ENCODE measurements at regions not wholly inside any gene's neighbourhood (a gene's known extent, or its start where the extent isn't known, plus 50 kb on each side); places are given as distances from the start of the nearest gene placed in this dataset.
A peak's percentile ranks its signal among the peaks of the same experiment; 100 is the strongest.

- Histone ChIP-seq H3K9ac (ENCODE audit: low read length) (no peak overlapping the region), H3K27me3 (ENCODE audit: low read length) (no peaks in the 10 kb centered on the region), H3K4me3 (ENCODE audit: low read length) (no peak overlapping the region), H3F3A (ENCODE audit: low read length, unreplicated experiment) (no peaks in the 10 kb centered on the region), H3K4me2 (ENCODE audit: low read length) (no peak overlapping the region), H3K9me3 (ENCODE audit: low read length) (no peaks in the 10 kb centered on the region), H3K27ac (ENCODE audit: low read length) (no peak overlapping the region), H4K20me1 (ENCODE audit: low read length) (no peaks in the 10 kb centered on the region), H3K9me2 (replicated peaks; ENCODE audit: low read length) (no peaks in the 10 kb centered on the region), H3K36me3 (ENCODE audit: low read depth, low read length) (no peaks in the 10 kb centered on the region), H3K4me1 (ENCODE audit: insufficient read depth, low read length) (peaks cover 22% of the 10 kb centered on the region), H3K79me2 (ENCODE audit: low read length) (no peaks in the 10 kb centered on the region), H2AFZ (ENCODE audit: low read length) (no peak overlapping the region)
- intact Hi-C loops (cut with micrococcal nuclease), result no loop called here
- ATAC-seq (no peak), DNase-seq (no peak)
- ChIA-PET POLR2A (ENCODE audit: unreplicated experiment) (no interaction called here), CTCF (no interaction called here)
- BruUV-seq (replicated peaks), result no TSS peak
- no peak for TF ChIP-seq EZH2 (IDR thresholded peaks at IDR 0.05; ENCODE audit: low read length, unreplicated experiment)
- no peak for TF ChIP-seq EZH2phosphoT487 (IDR thresholded peaks at IDR 0.05; ENCODE audit: borderline replicate concordance, low read length)
- no peak for TF ChIP-seq CTCF (conservative IDR thresholded peaks at IDR 0.05; ENCODE audit: low read depth, low read length)
Observed at GRCh38 chr18:3333721-3334386, 71.9 kb downstream of the MYL12B start.

GRCh38 chr18:3340015-3340681, 78.2 kb downstream of the MYL12B start:
- ChIA-PET CTCF (no interaction called here), POLR2A (ENCODE audit: unreplicated experiment) (no interaction called here)
- Histone ChIP-seq H3K4me3 (ENCODE audit: low read length) (no peak overlapping the region), H3K9ac (ENCODE audit: low read length) (peak overlapping the region; percentile 30; the same call in 1 of the 2 replicates), H3K4me1 (ENCODE audit: insufficient read depth, low read length) (peaks cover 8% of the 10 kb centered on the region), H3K9me2 (replicated peaks; ENCODE audit: low read length) (no peaks in the 10 kb centered on the region), H3K27me3 (ENCODE audit: low read length) (no peaks in the 10 kb centered on the region), H3K9me3 (ENCODE audit: low read length) (no peaks in the 10 kb centered on the region), H2AFZ (ENCODE audit: low read length) (0 out of 2 replicates have a peak overlapping the region, but pooled peaks have one; percentile 3), H3K79me2 (ENCODE audit: low read length) (no peaks in the 10 kb centered on the region), H3K36me3 (ENCODE audit: low read depth, low read length) (no peaks in the 10 kb centered on the region), H4K20me1 (ENCODE audit: low read length) (no peaks in the 10 kb centered on the region), H3F3A (ENCODE audit: low read length, unreplicated experiment) (no peaks in the 10 kb centered on the region), H3K4me2 (ENCODE audit: low read length) (no peak overlapping the region), H3K27ac (ENCODE audit: low read length) (peak overlapping the region; percentile 55)
- DNase-seq (peak; percentile 71), ATAC-seq (peak; percentile 72; the same call in 1 of the 2 replicates)
- intact Hi-C loops (cut with micrococcal nuclease), result no loop called here
- no TSS peak for BruUV-seq (replicated peaks)
- TF ChIP-seq EZH2 (IDR thresholded peaks at IDR 0.05; ENCODE audit: low read length, unreplicated experiment) (no peak), EZH2phosphoT487 (IDR thresholded peaks at IDR 0.05; ENCODE audit: borderline replicate concordance, low read length) (no peak), CTCF (conservative IDR thresholded peaks at IDR 0.05; ENCODE audit: low read depth, low read length) (no peak)

- H3K79me2 ChIP-seq (ENCODE audit: low read length), result no peaks in the 10 kb centered on the region
- BruUV-seq (replicated peaks), result no TSS peak
- H3K9ac ChIP-seq (ENCODE audit: low read length), result peak overlapping the region; percentile 30; the same call in 1 of the 2 replicates
- no peaks in the 10 kb centered on the region for H3K9me3 ChIP-seq (ENCODE audit: low read length)
- peak; percentile 87 for ATAC-seq
- no peaks in the 10 kb centered on the region for H3F3A ChIP-seq (ENCODE audit: low read length, unreplicated experiment)
- H3K27ac ChIP-seq (ENCODE audit: low read length), result peak overlapping the region; percentile 55
- intact Hi-C loops (cut with micrococcal nuclease), result no loop called here
- no peaks in the 10 kb centered on the region for H4K20me1 ChIP-seq (ENCODE audit: low read length)
- no peak overlapping the region for H3K4me3 ChIP-seq (ENCODE audit: low read length)
- peak; percentile 51 for DNase-seq
- H3K4me2 ChIP-seq (ENCODE audit: low read length), result no peak overlapping the region
- POLR2A ChIA-PET (ENCODE audit: unreplicated experiment), result no interaction called here
- H2AFZ ChIP-seq (ENCODE audit: low read length), result 0 out of 2 replicates have a peak overlapping the region, but pooled peaks have one; percentile 3
- no peaks in the 10 kb centered on the region for H3K9me2 ChIP-seq (replicated peaks; ENCODE audit: low read length)
- no peaks in the 10 kb centered on the region for H3K27me3 ChIP-seq (ENCODE audit: low read length)
- H3K4me1 ChIP-seq (ENCODE audit: insufficient read depth, low read length), result peaks cover 8% of the 10 kb centered on the region
- H3K36me3 ChIP-seq (ENCODE audit: low read depth, low read length), result no peaks in the 10 kb centered on the region
- CTCF ChIA-PET, result no interaction called here
- TF ChIP-seq EZH2phosphoT487 (IDR thresholded peaks at IDR 0.05; ENCODE audit: borderline replicate concordance, low read length), result no peak
- TF ChIP-seq CTCF (conservative IDR thresholded peaks at IDR 0.05; ENCODE audit: low read depth, low read length), result no peak
- TF ChIP-seq EZH2 (IDR thresholded peaks at IDR 0.05; ENCODE audit: low read length, unreplicated experiment), result no peak
Observed at GRCh38 chr18:3340682-3341097, 78.8 kb downstream of the MYL12B start.
